Thyroid gland (tissue), 4 donors: ENCODE measurements at regions not wholly inside any gene's neighbourhood (a gene's known extent, or its start where the extent isn't known, plus 50 kb on each side); places are given as distances from the start of the nearest gene placed in this dataset.

Source experiments
- CTCF ChIP-seq, 6 experiments: fragments of 200-600 bp in 3 of 6; fragments of 450-650 bp in 3 of 6; sonication (generic) in 3 of 6; IDR thresholded peaks; one replicate each; pipeline ENCODE4 v1.5.1; 2016 to 2019; ENCODE audit warnings: antibody characterized with exemption in 6 of 6, mild to moderate bottlenecking in 2 of 6, inconsistent platforms in 1 of 6, moderate library complexity in 1 of 6
- POLR2A ChIP-seq, 2 donors: fragments of 450-650 bp; IDR thresholded peaks; one replicate each; pipeline ENCODE4 v1.6.1; 2017; ENCODE audit warnings: antibody characterized with exemption in 2 of 2, mild to moderate bottlenecking in 2 of 2, moderate library complexity in 1 of 2

- TF ChIP-seq CTCF (IDR thresholded peaks at IDR 0.05) (no peak), POLR2A (IDR thresholded peaks at IDR 0.05) (no peak)
Observed at GRCh38 chr12:91763654-91764370, 381.8 kb downstream of the BTG1 start.
